ENCODE measurements at regions not wholly inside any gene's neighbourhood (a gene's known extent, or its start where the extent isn't known, plus 50 kb on each side); places are given as distances from the start of the nearest gene placed in this dataset.

DNA sequence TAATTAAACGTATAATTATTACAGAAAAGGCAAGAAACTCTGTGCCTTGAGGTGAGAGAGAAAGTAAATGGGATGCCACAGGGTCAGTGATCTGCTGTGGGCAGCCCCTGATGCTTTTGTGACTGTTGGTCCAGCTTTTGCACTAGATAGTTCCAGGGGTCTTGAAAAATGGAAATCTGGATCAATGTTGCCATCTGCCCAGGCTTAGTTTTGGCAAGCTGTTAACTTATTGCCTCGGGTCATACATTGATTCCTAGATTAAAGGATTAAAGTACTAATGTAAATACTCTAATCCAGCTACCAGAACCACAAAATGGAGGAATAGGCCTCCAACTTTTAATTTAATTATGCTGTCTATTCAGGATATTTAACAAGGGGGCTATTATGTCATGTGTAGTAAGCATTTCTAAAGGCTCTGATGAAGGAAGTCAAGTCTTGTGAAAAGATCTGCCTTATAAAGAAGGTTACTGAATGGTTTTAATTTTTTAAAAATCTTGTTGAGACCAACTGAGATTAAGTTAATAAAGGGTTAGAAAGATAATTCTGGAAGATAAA is 376.0 kb upstream of the HS3ST5 start:
- H3K4me3 ChIP-seq (replicated peaks in 1 of 3; ENCODE audit: insufficient read depth in 1 of 3, low read depth in 2 of 3, low read length in 3 of 3), result no peak overlapping the region
- WGBS (ENCODE audit: low lambda C conversion rate), result 0% methylated on average over 2 of the region's 2 CpGs
- no peak for ATAC-seq
- H3K27ac ChIP-seq (ENCODE audit: extremely low read length, insufficient read depth, low read length), result no peak overlapping the region
- FAIRE-seq, result no peak
- H3K9ac ChIP-seq (ENCODE audit: insufficient read depth, low read depth, low read length), result no peak overlapping the region
- TF ChIP-seq, protein P1, sequence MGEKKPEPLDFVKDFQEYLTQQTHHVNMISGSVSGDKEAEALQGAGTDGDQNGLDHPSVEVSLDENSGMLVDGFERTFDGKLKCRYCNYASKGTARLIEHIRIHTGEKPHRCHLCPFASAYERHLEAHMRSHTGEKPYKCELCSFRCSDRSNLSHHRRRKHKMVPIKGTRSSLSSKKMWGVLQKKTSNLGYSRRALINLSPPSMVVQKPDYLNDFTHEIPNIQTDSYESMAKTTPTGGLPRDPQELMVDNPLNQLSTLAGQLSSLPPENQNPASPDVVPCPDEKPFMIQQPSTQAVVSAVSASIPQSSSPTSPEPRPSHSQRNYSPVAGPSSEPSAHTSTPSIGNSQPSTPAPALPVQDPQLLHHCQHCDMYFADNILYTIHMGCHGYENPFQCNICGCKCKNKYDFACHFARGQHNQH (CRISPR knock-in tag; IDR thresholded peaks at IDR 0.05), result no peak
- no peak for TF ChIP-seq FOXK1 (CRISPR knock-in tag; IDR thresholded peaks at IDR 0.05; ENCODE audit: borderline replicate concordance, low read depth)
- no peak for TF ChIP-seq ZNF510 (CRISPR knock-in tag; IDR thresholded peaks at IDR 0.05; ENCODE audit: low read depth)
- TF ChIP-seq TARDBP (CRISPR knock-in tag; IDR thresholded peaks at IDR 0.05), result no peak
- TF ChIP-seq, protein P2, sequence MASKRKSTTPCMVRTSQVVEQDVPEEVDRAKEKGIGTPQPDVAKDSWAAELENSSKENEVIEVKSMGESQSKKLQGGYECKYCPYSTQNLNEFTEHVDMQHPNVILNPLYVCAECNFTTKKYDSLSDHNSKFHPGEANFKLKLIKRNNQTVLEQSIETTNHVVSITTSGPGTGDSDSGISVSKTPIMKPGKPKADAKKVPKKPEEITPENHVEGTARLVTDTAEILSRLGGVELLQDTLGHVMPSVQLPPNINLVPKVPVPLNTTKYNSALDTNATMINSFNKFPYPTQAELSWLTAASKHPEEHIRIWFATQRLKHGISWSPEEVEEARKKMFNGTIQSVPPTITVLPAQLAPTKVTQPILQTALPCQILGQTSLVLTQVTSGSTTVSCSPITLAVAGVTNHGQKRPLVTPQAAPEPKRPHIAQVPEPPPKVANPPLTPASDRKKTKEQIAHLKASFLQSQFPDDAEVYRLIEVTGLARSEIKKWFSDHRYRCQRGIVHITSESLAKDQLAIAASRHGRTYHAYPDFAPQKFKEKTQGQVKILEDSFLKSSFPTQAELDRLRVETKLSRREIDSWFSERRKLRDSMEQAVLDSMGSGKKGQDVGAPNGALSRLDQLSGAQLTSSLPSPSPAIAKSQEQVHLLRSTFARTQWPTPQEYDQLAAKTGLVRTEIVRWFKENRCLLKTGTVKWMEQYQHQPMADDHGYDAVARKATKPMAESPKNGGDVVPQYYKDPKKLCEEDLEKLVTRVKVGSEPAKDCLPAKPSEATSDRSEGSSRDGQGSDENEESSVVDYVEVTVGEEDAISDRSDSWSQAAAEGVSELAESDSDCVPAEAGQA (IDR thresholded peaks at IDR 0.05; ENCODE audit: low read depth), result no peak
- TF ChIP-seq, protein P2 (CRISPR knock-in tag; IDR thresholded peaks at IDR 0.05; ENCODE audit: borderline replicate concordance), result no peak
- TF ChIP-seq, protein P3, sequence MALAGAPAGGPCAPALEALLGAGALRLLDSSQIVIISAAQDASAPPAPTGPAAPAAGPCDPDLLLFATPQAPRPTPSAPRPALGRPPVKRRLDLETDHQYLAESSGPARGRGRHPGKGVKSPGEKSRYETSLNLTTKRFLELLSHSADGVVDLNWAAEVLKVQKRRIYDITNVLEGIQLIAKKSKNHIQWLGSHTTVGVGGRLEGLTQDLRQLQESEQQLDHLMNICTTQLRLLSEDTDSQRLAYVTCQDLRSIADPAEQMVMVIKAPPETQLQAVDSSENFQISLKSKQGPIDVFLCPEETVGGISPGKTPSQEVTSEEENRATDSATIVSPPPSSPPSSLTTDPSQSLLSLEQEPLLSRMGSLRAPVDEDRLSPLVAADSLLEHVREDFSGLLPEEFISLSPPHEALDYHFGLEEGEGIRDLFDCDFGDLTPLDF (CRISPR knock-in tag; IDR thresholded peaks at IDR 0.05), result no peak
- TF ChIP-seq, protein P4, sequence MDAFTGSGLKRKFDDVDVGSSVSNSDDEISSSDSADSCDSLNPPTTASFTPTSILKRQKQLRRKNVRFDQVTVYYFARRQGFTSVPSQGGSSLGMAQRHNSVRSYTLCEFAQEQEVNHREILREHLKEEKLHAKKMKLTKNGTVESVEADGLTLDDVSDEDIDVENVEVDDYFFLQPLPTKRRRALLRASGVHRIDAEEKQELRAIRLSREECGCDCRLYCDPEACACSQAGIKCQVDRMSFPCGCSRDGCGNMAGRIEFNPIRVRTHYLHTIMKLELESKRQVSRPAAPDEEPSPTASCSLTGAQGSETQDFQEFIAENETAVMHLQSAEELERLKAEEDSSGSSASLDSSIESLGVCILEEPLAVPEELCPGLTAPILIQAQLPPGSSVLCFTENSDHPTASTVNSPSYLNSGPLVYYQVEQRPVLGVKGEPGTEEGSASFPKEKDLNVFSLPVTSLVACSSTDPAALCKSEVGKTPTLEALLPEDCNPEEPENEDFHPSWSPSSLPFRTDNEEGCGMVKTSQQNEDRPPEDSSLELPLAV (CRISPR knock-in tag; conservative IDR thresholded peaks at IDR 0.05; ENCODE audit: low read depth), result no peak
- TF ChIP-seq TEAD3 (CRISPR knock-in tag; optimal IDR thresholded peaks at IDR 0.05; ENCODE audit: borderline replicate concordance), result no peak
- TF ChIP-seq, protein P5, sequence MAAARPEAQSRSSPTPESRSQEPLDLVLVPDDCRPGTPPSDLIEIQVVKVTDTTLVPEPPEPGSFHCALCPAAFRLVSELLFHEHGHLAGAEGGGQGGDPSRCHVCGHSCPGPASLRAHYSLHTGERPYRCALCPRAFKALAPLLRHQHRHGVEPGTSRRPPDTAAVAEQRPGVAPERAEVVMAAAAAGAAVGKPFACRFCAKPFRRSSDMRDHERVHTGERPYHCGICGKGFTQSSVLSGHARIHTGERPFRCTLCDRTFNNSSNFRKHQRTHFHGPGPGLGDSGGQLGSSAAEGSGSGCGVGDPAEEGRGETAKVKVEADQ (CRISPR knock-in tag; IDR thresholded peaks at IDR 0.05; ENCODE audit: borderline replicate concordance), result no peak
- ChIA-PET POLR2A (no interaction called here), CTCF (ENCODE audit: low intra/inter-chr PET ratio, low total read pairs) (no interaction called here)
- no peaks in the 10 kb centered on the region for H4K20me1 ChIP-seq (ENCODE audit: insufficient read depth, low read length)
- intact Hi-C loops (cut with micrococcal nuclease; ENCODE audit: unreplicated experiment), result no loop called here
- no peaks in the 10 kb centered on the region for H3K36me3 ChIP-seq (replicated peaks in 1 of 2; ENCODE audit: control insufficient read depth in 1 of 2, insufficient read depth in 2 of 2, low read length in 2 of 2)
- H2AFZ ChIP-seq (ENCODE audit: low read length), result no peak overlapping the region
- no peak overlapping the region for H3K4me2 ChIP-seq (ENCODE audit: low read depth, low read length)
- no peaks in the 10 kb centered on the region for H3K4me1 ChIP-seq (ENCODE audit: insufficient read depth, low read length)
- H3K9me3 ChIP-seq (ENCODE audit: low read length), result no peaks in the 10 kb centered on the region
- H3K79me2 ChIP-seq (ENCODE audit: insufficient read depth, low read length), result no peaks in the 10 kb centered on the region
- H3K27me3 ChIP-seq (ENCODE audit: control insufficient read depth in 1 of 2, insufficient read depth in 2 of 2, low read length in 2 of 2), result no peaks in the 10 kb centered on the region
- BruUV-seq (replicated peaks), result no TSS peak
- no peak for DNase-seq (ENCODE audit: low spot score)
- in situ Hi-C loops (cut with HindIII; ENCODE audit: extremely low pct_ligation_motif_present, low pct_unique_long_range_greater_than_20kb), result no loop called here

Data from HepG2 (cell line).